Vagina (tissue), 2 donors: ENCODE measurements at regions not wholly inside any gene's neighbourhood (a gene's known extent, or its start where the extent isn't known, plus 50 kb on each side); places are given as distances from the start of the nearest gene placed in this dataset.

Experiments
- CTCF ChIP-seq, 3 experiments: fragments of 450-650 bp in 2 of 3; fragments of 200-600 bp in 1 of 3; sonication (generic) in 1 of 3; IDR thresholded peaks; one replicate each; pipeline ENCODE4 v1.5.1; 2017 to 2019; ENCODE audit warnings: antibody characterized with exemption in 3 of 3, mild to moderate bottlenecking in 2 of 3, moderate library complexity in 2 of 3
- POLR2AphosphoS5 ChIP-seq, 2 donors: sonication (generic); formaldehyde crosslinking; IDR thresholded peaks; one replicate each; pipeline ENCODE4 v1.9.0; 2017; ENCODE audit warnings: antibody characterized with exemption in 2 of 2, mild to moderate bottlenecking in 2 of 2, low read depth in 1 of 2; ENCODE audit not compliant: insufficient read depth in 1 of 2

- TF ChIP-seq POLR2AphosphoS5 (IDR thresholded peaks at IDR 0.05; ENCODE audit: insufficient read depth in 1 of 2, low read depth in 1 of 2) = no peak
- no peak for TF ChIP-seq CTCF (IDR thresholded peaks at IDR 0.05)
These were observed 55.3 kb upstream of the HK2 start for GRCh38 chr2:74778381-74779264.
